ENCODE measurements at regions not wholly inside any gene's neighbourhood (a gene's known extent, or its start where the extent isn't known, plus 50 kb on each side); places are given as distances from the start of the nearest gene placed in this dataset.
"Not testable (repeated sequence)": the region's sequence is repeated elsewhere in the genome, so short reads cannot be mapped to it uniquely, and the experiment has no call there.

DNA sequence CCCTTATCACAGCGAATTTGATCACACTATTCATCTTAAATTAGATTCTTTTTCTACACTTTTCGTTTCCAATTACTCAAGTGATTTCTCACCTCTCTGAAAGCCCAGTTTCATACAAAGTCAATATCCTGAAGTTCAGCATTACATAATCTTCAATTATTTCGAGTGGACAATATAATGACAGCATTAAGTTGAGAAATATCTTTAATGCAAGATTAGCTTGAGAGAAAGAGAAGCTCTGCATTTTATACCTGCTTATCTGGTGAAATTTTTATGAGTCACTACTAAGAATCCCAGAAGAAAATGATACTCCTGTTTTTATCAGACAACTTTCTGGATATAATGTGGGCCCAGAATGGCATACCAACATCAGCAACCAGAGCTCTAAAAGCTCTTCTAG lies 509.6 kb downstream of the KCNJ2 start:
- Mint-ChIP-seq H3K9me3 (no peaks in the 10 kb centered on the region), H3K4me3 (no peak overlapping the region), H3K36me3 (ENCODE audit: low read depth) (no peaks in the 10 kb centered on the region), H3K4me1 (ENCODE audit: low read depth) (peaks cover 20% of the 10 kb centered on the region), H3K27ac (no peak overlapping the region), H3K27me3 (no peaks in the 10 kb centered on the region)
- intact Hi-C loops (cut with micrococcal nuclease), result no loop called here

DNA sequence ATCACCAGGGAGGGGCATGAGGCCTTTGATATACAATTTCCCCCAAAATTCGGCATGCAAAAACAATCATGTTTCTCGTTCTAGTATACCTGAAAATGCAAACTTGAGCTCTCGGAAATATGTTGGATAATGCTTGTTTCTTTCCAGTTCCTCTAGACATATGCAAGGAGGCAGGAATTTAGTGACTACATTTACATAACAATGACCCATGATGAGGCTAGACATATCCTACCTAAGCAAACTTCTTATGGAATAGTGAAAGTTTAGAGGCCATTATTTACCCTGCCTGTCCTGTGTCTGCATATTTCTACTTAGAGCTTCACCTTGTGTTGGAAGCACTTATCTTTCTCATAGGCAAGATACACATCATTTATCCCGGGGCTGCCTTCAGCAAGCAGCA lies 514.6 kb downstream of the KCNJ2 start:
- Mint-ChIP-seq H3K4me1 (ENCODE audit: low read depth) (peaks cover under 1% of the 10 kb centered on the region), H3K27ac (no peak overlapping the region), H3K4me3 (no peak overlapping the region), H3K9me3 (no peaks in the 10 kb centered on the region), H3K27me3 (peaks cover 2% of the 10 kb centered on the region), H3K36me3 (ENCODE audit: low read depth) (no peaks in the 10 kb centered on the region)
- intact Hi-C loops (cut with micrococcal nuclease), result no loop called here

DNA sequence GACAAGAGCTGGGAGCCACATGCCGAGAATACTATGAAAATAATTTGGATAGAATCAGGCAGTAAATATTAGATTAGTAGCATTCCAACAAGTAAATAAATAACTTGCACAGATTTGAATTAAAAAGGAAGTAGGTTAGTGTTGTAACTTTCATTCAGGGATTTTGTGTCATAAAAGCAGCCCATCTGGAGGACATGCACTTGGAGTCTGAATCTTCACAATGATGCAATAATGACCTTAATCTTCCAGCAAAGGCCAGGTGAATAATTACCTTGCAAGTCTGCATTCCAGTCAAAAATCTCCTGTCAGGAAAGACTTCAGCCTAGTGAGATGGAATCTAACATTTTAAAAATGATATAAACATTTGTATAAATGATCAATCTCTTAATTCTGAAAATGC lies 518.1 kb downstream of the KCNJ2 start:
- Mint-ChIP-seq H3K27me3 (peaks cover 2% of the 10 kb centered on the region), H3K27ac (no peak overlapping the region)
- intact Hi-C loops (cut with micrococcal nuclease), result no loop called here

DNA sequence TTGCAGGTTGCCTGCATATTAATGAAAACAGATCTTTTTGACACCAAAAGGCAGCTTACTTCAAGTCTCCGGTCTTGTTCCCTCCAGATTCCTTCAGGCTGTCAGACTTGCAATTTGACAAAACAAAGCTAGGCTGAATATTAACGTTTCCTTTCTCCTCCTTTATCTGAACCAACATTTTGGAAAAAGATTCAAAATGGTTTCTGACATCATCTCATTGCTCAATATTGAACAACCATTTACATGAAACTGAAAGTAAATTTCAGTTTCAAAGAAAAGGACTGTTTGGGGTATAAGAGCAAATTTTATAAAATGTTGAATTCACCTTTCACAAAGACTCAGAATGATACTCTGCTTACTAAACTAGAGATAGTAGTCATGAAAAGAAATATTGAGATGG lies 521.8 kb downstream of the KCNJ2 start:
- Mint-ChIP-seq H3K27ac (no peak overlapping the region), H3K4me1 (ENCODE audit: low read depth) (no peaks in the 10 kb centered on the region), H3K9me3 (peaks cover 9% of the 10 kb centered on the region), H3K27me3 (no peaks in the 10 kb centered on the region), H3K36me3 (ENCODE audit: low read depth) (no peaks in the 10 kb centered on the region), H3K4me3 (no peak overlapping the region)
- intact Hi-C loops (cut with micrococcal nuclease), result no loop called here

More for the DNA sequence above, 518.1 kb downstream of the KCNJ2 start:
- Mint-ChIP-seq H3K36me3 (ENCODE audit: low read depth) (no peaks in the 10 kb centered on the region), H3K9me3 (no peaks in the 10 kb centered on the region), H3K4me3 (no peak overlapping the region), H3K4me1 (ENCODE audit: low read depth) (no peaks in the 10 kb centered on the region)

DNA sequence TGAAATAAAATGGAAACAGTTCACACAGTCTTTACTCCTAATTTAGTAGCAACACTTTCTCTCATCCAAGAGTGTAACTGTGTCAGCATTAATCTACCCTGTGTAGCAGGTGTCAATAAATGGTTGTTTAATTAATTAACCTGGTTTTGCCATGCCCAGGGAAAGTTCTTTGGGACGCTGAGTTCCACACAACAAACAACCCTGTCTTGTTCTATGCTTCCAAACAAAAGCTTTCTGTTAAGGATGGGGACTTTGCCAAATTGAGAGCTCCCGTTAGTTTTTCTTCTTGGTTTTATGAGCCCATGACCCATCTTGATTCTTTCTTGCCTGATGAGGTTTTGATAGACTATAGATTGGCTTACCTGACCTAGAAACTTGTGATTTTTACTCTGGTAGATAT lies 530.1 kb downstream of the KCNJ2 start:
- no peaks in the 10 kb centered on the region for H3K4me1 Mint-ChIP-seq (ENCODE audit: low read depth)
- H3K4me3 Mint-ChIP-seq, result no peak overlapping the region
- intact Hi-C loops (cut with micrococcal nuclease), result no loop called here
- no peak overlapping the region for H3K27ac Mint-ChIP-seq
- no peaks in the 10 kb centered on the region for H3K9me3 Mint-ChIP-seq
- no peaks in the 10 kb centered on the region for H3K27me3 Mint-ChIP-seq
- H3K36me3 Mint-ChIP-seq (ENCODE audit: low read depth), result no peaks in the 10 kb centered on the region

DNA sequence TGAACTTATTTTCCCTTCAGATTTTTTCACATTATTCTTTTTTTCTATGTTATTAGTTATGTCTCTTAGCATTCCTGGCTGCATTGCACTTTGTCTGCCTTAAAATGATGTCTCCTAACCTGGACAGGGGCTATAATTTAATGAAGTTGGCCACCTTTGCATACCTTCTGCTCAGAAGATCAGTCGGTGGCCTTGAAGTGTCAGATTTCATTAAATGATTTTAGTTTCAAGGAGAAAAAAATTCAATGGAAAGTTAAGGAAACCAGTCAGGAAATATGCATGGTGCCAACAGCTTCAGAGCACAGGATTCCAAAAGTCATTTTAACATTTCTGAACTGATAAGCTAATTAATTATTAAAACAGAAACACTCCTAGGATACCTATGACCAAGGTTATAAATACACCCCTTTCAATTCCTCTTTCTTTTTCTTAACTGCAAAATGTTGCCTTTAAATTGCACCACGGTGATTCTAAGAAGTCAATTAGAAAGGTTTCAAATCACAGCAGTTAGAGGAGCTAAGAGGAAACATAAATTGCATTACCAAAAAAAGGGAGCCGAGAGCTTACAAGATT lies 533.4 kb downstream of the KCNJ2 start:
- H3K9me3 Mint-ChIP-seq, result peaks cover 11% of the 10 kb centered on the region
- H3K4me3 Mint-ChIP-seq, result no peak overlapping the region
- H3K4me1 Mint-ChIP-seq (ENCODE audit: low read depth), result no peaks in the 10 kb centered on the region
- no peaks in the 10 kb centered on the region for H3K36me3 Mint-ChIP-seq (ENCODE audit: low read depth)
- H3K27me3 Mint-ChIP-seq, result no peaks in the 10 kb centered on the region
- intact Hi-C loops (cut with micrococcal nuclease), result no loop called here
- H3K27ac Mint-ChIP-seq, result no peak overlapping the region

DNA sequence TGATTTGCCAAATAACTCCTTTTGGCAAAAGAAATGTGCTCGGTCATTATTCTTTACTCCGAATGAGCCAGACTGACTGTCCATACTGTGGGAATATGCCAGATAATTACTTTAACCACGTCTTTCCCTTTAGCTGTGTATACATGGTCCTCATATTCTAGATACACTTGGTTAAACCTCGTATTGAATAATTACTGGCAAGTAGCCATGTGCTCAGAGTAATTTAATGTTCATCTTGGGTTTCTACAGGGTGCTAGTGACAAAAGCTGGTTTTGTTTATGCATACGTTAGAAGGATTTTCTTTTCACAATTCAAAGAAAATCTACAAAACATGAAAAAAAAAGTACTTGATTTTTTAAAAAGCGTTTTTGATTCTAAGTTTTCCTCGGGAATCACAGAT lies 540.3 kb downstream of the KCNJ2 start:
- Mint-ChIP-seq H3K27ac (no peak overlapping the region), H3K4me3 (no peak overlapping the region), H3K36me3 (ENCODE audit: low read depth) (no peaks in the 10 kb centered on the region), H3K27me3 (no peaks in the 10 kb centered on the region), H3K9me3 (peaks cover 11% of the 10 kb centered on the region), H3K4me1 (ENCODE audit: low read depth) (no peaks in the 10 kb centered on the region)
- intact Hi-C loops (cut with micrococcal nuclease), result no loop called here

DNA sequence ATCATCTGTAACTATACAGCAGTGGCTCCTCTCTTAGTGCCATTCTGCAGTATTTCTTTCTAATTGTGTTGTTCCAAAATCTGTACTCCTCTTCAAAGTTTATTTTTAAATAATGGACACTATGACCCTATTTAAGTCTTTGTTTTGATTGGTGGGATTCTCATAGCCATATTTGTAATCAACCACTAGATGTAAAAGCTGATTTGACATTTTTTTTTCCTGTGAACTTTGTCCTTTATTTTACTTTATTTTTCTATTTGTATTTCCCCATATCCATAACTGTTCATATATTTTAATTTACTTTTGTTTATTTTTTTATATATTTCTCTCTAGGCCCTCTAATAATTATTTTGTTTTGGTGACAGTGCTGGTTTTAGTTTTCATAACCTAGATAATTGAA lies 544.4 kb downstream of the KCNJ2 start:
- intact Hi-C loops (cut with micrococcal nuclease), result no loop called here
- no peaks in the 10 kb centered on the region for H3K27me3 Mint-ChIP-seq
- no peaks in the 10 kb centered on the region for H3K36me3 Mint-ChIP-seq (ENCODE audit: low read depth)
- H3K27ac Mint-ChIP-seq, result no peak overlapping the region
- H3K9me3 Mint-ChIP-seq, result no peaks in the 10 kb centered on the region
- H3K4me1 Mint-ChIP-seq (ENCODE audit: low read depth), result no peaks in the 10 kb centered on the region
- H3K4me3 Mint-ChIP-seq, result no peak overlapping the region

DNA sequence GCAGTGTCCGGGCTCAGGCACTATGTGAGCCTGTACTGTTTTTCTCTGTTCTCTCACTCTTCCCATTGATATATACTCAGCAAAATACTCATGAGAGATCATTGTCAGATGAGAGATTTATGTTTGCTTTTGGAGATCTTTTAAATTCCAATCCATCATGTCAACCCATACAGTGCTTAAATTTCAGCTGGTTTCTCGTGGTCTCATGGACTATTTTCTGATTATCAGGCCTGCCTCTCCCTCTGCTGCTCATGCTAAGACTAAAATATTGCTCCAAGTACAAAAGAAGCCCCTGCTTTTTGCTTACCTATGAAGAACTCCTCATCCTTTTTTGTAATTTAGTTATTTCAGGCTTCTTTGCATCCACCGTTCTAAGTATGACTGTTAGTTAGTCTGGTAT lies 547.2 kb downstream of the KCNJ2 start:
- no peak overlapping the region for H3K4me3 Mint-ChIP-seq
- H3K27ac Mint-ChIP-seq, result no peak overlapping the region
- no peaks in the 10 kb centered on the region for H3K36me3 Mint-ChIP-seq (ENCODE audit: low read depth)
- H3K4me1 Mint-ChIP-seq (ENCODE audit: low read depth), result no peaks in the 10 kb centered on the region
- H3K9me3 Mint-ChIP-seq, result no peaks in the 10 kb centered on the region
- intact Hi-C loops (cut with micrococcal nuclease), result no loop called here
- H3K27me3 Mint-ChIP-seq, result no peaks in the 10 kb centered on the region

DNA sequence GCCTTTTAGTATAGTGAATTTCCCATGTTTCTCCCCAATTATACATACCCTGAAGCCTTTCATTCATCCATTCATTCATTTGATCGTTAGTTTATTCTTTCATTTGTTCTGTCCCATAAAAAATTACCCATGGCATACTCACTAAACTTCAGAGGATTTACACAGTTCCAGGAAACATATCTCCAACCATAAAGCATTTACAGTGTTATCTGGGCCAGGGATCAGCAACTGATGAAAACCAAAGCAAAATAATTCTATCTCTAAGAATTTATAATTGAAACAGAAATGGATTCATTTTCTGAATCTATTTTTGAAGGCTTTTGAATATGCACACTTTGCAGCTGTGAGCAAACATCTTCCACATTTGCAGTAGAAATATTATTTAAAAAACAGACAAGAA lies 547.7 kb downstream of the KCNJ2 start:
- no peaks in the 10 kb centered on the region for H3K27me3 Mint-ChIP-seq
- no peak overlapping the region for H3K4me3 Mint-ChIP-seq
- intact Hi-C loops (cut with micrococcal nuclease), result no loop called here
- no peaks in the 10 kb centered on the region for H3K36me3 Mint-ChIP-seq (ENCODE audit: low read depth)
- no peak overlapping the region for H3K27ac Mint-ChIP-seq
- H3K4me1 Mint-ChIP-seq (ENCODE audit: low read depth), result no peaks in the 10 kb centered on the region
- H3K9me3 Mint-ChIP-seq, result no peaks in the 10 kb centered on the region

DNA sequence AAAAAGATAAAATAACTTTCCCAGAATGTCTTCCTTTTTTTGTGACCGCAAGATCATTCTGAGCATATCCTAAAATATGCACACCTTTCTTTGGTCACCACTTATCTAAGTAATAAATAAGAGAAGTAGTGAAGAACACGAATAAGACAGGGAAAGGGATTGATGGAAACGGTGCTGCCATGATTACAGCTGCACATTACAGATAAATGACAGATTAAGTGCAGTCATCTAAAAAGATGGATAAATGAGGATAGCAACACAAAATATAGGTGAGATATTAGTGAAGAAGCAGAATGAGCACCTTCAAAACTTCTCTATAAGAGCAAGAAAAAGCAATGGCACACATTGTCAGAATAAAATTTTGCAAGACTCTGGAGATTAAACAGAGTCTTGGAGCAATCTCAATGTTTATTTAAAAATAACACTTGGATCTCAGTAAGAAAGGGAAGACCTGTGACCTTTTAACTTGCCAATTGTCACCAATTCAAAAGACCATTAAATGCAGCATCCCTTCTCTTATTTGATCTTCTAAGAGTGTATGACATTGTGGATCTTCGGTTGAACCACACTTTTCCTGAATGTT lies 567.1 kb downstream of the KCNJ2 start:
- Mint-ChIP-seq H3K27me3 (no peaks in the 10 kb centered on the region), H3K9me3 (no peaks in the 10 kb centered on the region), H3K36me3 (ENCODE audit: low read depth) (no peaks in the 10 kb centered on the region), H3K27ac (no peak overlapping the region), H3K4me1 (ENCODE audit: low read depth) (no peaks in the 10 kb centered on the region), H3K4me3 (no peak overlapping the region)
- intact Hi-C loops (cut with micrococcal nuclease), result no loop called here

DNA sequence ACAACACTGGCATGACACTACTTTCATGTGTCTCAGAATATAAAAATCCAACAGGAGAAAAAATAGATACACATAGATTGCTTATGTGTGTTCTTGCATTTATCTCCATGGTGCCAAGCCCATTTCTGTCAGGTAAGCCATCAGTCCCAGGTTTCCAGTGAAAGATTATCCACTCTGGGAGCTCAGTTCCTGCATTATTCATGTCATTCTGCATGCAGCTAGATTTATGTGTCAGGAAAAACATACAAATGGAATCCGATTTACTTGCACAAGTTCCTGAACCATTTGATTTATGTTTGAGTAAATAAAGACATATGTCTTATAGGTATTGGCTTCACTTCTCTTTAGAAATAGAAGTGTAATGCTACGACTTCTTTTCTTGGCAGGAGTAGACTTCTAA lies 569.7 kb downstream of the KCNJ2 start:
- Mint-ChIP-seq H3K27me3 (no peaks in the 10 kb centered on the region), H3K27ac (no peak overlapping the region), H3K9me3 (no peaks in the 10 kb centered on the region), H3K36me3 (ENCODE audit: low read depth) (no peaks in the 10 kb centered on the region), H3K4me1 (ENCODE audit: low read depth) (no peaks in the 10 kb centered on the region), H3K4me3 (no peak overlapping the region)
- intact Hi-C loops (cut with micrococcal nuclease), result no loop called here

DNA sequence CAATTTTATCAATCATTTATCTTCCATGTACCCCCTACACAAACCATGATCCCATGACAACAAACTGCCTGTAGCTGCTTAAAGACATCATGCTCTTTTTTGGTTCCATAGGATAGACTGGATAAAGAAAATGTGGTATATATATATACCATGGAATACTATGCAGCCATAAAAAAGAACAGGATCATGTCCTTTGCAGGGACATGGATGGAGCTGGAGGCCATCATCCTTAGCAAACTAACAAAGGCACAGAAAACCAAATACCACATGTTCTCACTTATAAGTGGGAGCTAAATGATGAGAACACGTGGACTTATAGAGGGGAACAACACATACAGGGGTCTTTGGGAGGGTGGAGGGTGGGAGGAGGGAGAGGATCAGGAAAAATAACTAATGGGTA lies 577.2 kb downstream of the KCNJ2 start:
- H3K36me3 Mint-ChIP-seq (ENCODE audit: low read depth); H3K27ac Mint-ChIP-seq; H3K4me3 Mint-ChIP-seq; H3K9me3 Mint-ChIP-seq; intact Hi-C loops (cut with micrococcal nuclease); H3K4me1 Mint-ChIP-seq (ENCODE audit: low read depth); H3K27me3 Mint-ChIP-seq: not testable (repeated sequence)

DNA sequence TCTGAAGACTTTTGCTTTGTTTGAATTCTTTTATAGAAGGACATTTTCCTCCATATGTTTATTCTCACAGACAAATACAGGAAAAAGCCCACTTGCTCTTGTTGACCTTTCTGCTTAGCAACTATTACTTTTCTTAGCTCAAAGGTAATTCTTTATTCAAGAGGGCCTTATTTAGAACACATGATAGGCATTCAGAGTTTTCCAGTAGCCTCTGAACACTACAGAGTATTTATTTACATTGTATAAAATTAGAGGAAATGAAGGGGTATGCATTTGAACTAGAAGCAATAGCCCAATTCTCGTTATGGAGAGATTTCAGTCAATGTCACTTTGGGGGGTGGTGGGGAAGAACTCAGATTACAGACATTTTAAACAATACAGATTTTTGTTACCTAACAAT lies 581.7 kb downstream of the KCNJ2 start:
- Mint-ChIP-seq H3K9me3 (no peaks in the 10 kb centered on the region), H3K27ac (no peak overlapping the region), H3K27me3 (no peaks in the 10 kb centered on the region), H3K4me3 (no peak overlapping the region), H3K36me3 (ENCODE audit: low read depth) (no peaks in the 10 kb centered on the region), H3K4me1 (ENCODE audit: low read depth) (no peaks in the 10 kb centered on the region)
- intact Hi-C loops (cut with micrococcal nuclease), result no loop called here

DNA sequence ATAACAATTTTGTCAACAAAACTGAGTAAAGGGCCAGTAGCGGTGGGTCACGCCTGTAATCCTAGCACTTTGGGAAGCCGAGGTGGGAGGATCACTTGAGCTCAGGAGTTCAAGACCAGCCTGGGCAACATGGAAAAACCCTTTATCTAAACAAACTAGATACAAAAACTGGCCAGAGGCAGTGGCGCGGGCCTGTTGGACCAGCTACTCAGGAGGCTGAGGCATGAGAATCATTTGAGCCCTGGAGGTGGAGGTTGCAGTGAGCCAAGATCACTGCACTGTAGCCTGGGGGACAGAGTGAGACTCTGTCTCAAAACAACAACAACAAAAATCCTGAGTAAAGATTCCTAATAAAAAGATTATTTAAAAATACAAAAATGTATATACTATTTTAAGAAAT lies 583.1 kb downstream of the KCNJ2 start:
- H3K27ac Mint-ChIP-seq; H3K27me3 Mint-ChIP-seq; H3K4me1 Mint-ChIP-seq (ENCODE audit: low read depth); H3K36me3 Mint-ChIP-seq (ENCODE audit: low read depth); H3K4me3 Mint-ChIP-seq; intact Hi-C loops (cut with micrococcal nuclease); H3K9me3 Mint-ChIP-seq: not testable (repeated sequence)

All from dendritic cell treated with granulocyte-macrophage colony-stimulating factor and Interleukin-4, amounts not matched to agents 40 ng/mL and 50 ng/mL, for 4 days (primary cell).